Psoas muscle (tissue), 7 donors: ENCODE measurements at regions not wholly inside any gene's neighbourhood (a gene's known extent, or its start where the extent isn't known, plus 50 kb on each side); places are given as distances from the start of the nearest gene placed in this dataset.

ENCODE experiments used
- ATAC-seq, 4 donors: fragments of 200-7000 bp; cut with Tn5 transposase; one replicate each; pipeline ENCODE4 v1.9.1; 2020; ENCODE audit warnings: moderate library complexity in 3 of 4, mild to moderate bottlenecking in 2 of 4
- DNase-seq, 2 donors: peaks; one replicate each; pipeline ENCODE4 v3.0.0-alpha.2; 2020
- H3K27ac ChIP-seq: fragments of 200-600 bp; one replicate; pipeline ENCODE4 v1.8.0; 2022
- H3K27me3 ChIP-seq, 3 donors: fragments of 200-600 bp in 1 of 3; one replicate each; pipeline versions ENCODE4 v1.6.1 to v1.8.0; 2013 to 2022; ENCODE audit warnings: low read length in 2 of 3, mild to moderate bottlenecking in 2 of 3, moderate library complexity in 1 of 3; ENCODE audit not compliant: insufficient read depth in 3 of 3
- H3K36me3 ChIP-seq, 2 donors: fragments of 200-600 bp in 1 of 2; one replicate each; pipeline versions ENCODE4 v1.6.1 to v1.8.0; 2013 to 2022; ENCODE audit warnings: low read depth in 1 of 2, mild to moderate bottlenecking in 1 of 2, moderate library complexity in 1 of 2; ENCODE audit not compliant: insufficient read depth in 1 of 2
- H3K4me1 ChIP-seq: fragments of 200-600 bp; one replicate; pipeline ENCODE4 v1.8.0; 2022
- H3K4me3 ChIP-seq: fragments of 200-600 bp; one replicate; pipeline ENCODE4 v1.8.0; 2022; ENCODE audit warnings: mild to moderate bottlenecking
- H3K9me3 ChIP-seq: fragments of 200-600 bp; one replicate; pipeline ENCODE4 v1.8.0; 2022
- WGBS, 3 donors: extraction: QIAGEN DNeasy Blood & Tissue Kit; methylation state at CpG; one replicate each; pipeline versions ENCODE4 v1.1.6 to v1.1.7; 2013; 5-methylcytosine and 5-hydroxymethylcytosine counted together
- intact Hi-C, 2 donors: fragments of 100-400 bp; cut with DNase I; formaldehyde crosslinking; loops; one replicate each; pipeline versions ENCODE4 v1.11.0 to v1.14.2; 2022
- TF ChIP-seq, protein P1 (sequence below): fragments of 200-600 bp; IDR thresholded peaks from one replicate; pipeline ENCODE4 v1.8.0; 2022; ENCODE audit warnings: antibody characterized with exemption
- donor health status: healthy with polysubstance abuse.
- donor health status: DM: no; HTN: no; CAD: no; lungs with moderate emphysema.
- donor health status: Bipolar disorder and iron deficiency.
- donor health status: healthy.
- donor health status: DM: yes; HTN: yes; CAD: no.
- donor health status: DM: no; HTN: no; CAD: no.
- donor health status: DM: yes; HTN: yes; CAD: no.

DNA sequence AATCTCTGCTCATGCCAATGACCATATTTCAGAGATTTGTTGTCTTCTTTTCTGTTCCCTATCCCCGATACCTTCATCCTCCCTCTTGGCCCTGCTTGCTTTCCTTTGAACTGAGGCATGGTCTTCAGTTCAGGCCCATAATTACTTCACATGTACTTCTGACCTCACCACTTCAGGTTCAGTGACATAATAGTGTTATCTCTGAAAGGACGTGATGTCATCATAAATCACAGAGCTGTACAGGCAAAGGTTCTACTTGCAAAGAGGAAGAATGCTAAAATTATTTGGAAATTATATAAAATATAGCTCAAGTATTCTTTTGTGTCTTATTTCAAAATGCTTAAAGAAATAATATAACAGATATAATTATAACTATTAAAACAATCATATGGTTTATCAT, 230.3 kb upstream of the ESRRG start:
- TF ChIP-seq, protein P1, sequence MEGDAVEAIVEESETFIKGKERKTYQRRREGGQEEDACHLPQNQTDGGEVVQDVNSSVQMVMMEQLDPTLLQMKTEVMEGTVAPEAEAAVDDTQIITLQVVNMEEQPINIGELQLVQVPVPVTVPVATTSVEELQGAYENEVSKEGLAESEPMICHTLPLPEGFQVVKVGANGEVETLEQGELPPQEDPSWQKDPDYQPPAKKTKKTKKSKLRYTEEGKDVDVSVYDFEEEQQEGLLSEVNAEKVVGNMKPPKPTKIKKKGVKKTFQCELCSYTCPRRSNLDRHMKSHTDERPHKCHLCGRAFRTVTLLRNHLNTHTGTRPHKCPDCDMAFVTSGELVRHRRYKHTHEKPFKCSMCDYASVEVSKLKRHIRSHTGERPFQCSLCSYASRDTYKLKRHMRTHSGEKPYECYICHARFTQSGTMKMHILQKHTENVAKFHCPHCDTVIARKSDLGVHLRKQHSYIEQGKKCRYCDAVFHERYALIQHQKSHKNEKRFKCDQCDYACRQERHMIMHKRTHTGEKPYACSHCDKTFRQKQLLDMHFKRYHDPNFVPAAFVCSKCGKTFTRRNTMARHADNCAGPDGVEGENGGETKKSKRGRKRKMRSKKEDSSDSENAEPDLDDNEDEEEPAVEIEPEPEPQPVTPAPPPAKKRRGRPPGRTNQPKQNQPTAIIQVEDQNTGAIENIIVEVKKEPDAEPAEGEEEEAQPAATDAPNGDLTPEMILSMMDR, result no peak
- no peaks in the 10 kb centered on the region for H3K9me3 ChIP-seq
- H3K36me3 ChIP-seq, result no peaks in the 10 kb centered on the region
- ATAC-seq (no peak), DNase-seq (no peak)
- intact Hi-C loops, result no loop called here
- 88 to 93% (median 92%) methylated on average over 2 of the region's 2 CpGs for WGBS, 3 donors
- H3K27ac ChIP-seq, result no peak overlapping the region
- H3K27me3 ChIP-seq, result no peaks in the 10 kb centered on the region
- H3K4me1 ChIP-seq, result no peaks in the 10 kb centered on the region
- no peak overlapping the region for H3K4me3 ChIP-seq

DNA sequence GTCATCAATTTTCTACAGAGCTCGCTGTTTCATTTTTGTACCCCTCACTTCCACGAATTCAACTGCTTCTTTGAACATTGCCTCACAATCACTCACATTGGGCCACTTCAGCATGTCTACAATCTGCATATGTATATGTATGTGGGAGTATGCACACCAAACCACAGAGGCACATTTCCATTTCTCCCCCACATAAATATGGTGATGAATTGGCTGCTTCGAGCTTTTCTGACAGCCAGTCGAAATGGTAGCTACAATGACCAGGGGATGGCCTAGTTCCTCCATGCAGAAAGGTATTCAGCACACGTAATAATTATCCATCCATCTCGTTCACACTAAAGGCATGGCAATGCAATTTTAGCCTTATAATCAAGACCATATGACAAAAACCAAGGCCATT, 229.6 kb upstream of the ESRRG start:
- Histone ChIP-seq H3K9me3 (no peaks in the 10 kb centered on the region), H3K27ac (no peak overlapping the region), H3K36me3 (no peaks in the 10 kb centered on the region), H3K4me3 (no peak overlapping the region), H3K4me1 (no peaks in the 10 kb centered on the region), H3K27me3 (no peaks in the 10 kb centered on the region)
- no peak for DNase-seq
- intact Hi-C loops, result no loop called here
- ATAC-seq, result no peak
- 87 to 94% (median 92%) methylated on average over 6 of the region's 6 CpGs for WGBS, 3 donors
- TF ChIP-seq, protein P1, result no peak

DNA sequence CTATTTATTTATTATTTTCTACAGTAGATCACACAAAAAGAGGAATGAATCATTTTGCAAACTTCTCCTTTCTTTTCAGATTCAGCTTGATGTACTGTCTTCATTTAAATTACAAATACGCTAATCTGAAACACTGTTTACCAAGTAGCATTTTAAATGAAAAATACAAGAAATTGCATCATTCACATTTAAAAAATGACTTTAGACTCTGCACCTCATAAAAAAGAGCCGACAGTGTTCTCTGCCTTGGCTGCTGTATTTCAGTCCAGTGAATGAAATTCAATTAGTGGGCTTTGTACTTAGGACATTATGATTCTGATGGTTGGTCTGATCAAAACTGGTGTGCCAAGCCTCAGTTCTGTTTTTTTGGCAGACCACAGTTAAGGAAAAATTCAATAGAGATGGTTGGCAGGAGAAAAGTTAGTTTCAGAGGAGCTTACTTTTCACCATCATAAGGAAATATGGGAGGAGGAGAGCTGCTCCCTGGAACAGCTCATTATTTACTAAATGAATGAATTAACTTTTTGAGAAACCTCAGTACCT, 222.4 kb upstream of the ESRRG start:
- DNase-seq (no peak), ATAC-seq (no peak)
- 57 to 72% (median 69%) methylated on average over 2 of the region's 2 CpGs for WGBS, 3 donors
- no peak overlapping the region for H3K27ac ChIP-seq
- no peaks in the 10 kb centered on the region for H3K27me3 ChIP-seq
- H3K4me3 ChIP-seq, result no peak overlapping the region
- H3K9me3 ChIP-seq, result no peaks in the 10 kb centered on the region
- TF ChIP-seq, protein P1, result no peak
- no peaks in the 10 kb centered on the region for H3K36me3 ChIP-seq
- no peaks in the 10 kb centered on the region for H3K4me1 ChIP-seq
- intact Hi-C loops, result no loop called here

DNA sequence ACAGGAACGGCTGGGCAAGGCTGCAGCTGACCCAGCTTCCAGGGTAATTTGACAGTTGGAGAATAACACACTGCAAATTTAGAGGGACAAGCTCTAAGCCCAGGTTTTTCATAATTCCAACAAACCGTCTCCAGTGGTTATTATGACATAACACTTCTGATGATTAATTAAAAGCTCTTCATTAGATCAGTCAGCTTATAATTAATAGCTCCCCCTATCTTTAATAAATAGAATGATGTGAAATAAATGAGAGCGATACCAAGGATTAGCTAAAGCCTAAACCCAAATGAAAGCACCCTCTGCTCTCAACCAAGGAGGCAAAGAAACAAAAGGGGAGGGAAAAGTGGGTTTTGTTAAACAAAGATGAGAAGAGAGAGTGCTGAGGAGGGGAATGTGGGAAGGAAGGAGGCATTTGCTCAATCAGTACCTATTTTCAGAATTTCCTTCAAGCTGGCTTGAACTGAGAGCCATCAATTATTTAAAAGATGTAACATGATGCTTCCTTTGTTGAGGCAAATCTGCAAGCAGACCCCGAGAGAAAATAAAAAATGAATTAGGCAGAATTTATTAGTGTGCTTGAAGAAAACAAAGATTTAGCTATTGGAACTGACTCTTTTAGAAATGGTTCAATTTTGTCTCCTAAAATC, 221.8 kb upstream of the ESRRG start:
- Histone ChIP-seq H3K36me3 (no peaks in the 10 kb centered on the region), H3K27ac (no peak overlapping the region), H3K4me3 (no peak overlapping the region), H3K4me1 (no peaks in the 10 kb centered on the region), H3K9me3 (no peaks in the 10 kb centered on the region), H3K27me3 (no peaks in the 10 kb centered on the region)
- intact Hi-C loops, result no loop called here
- WGBS, 3 donors, result 56 to 68% (median 57%) methylated on average over 4 of the region's 4 CpGs
- DNase-seq (no peak), ATAC-seq (no peak)
- TF ChIP-seq, protein P1, result no peak

- H3K9me3 ChIP-seq, result no peaks in the 10 kb centered on the region
- H3K36me3 ChIP-seq, result no peaks in the 10 kb centered on the region
- ATAC-seq (no peak), DNase-seq (no peak)
- WGBS, 3 donors, result 38 to 57% (median 52%) methylated on average over 1 of the region's 1 CpG
- no peak overlapping the region for H3K4me3 ChIP-seq
- no peaks in the 10 kb centered on the region for H3K4me1 ChIP-seq
- H3K27ac ChIP-seq, result no peak overlapping the region
- TF ChIP-seq, protein P1, result no peak
- H3K27me3 ChIP-seq, result no peaks in the 10 kb centered on the region
- intact Hi-C loops, result no loop called here
Observed at GRCh38 chr1:216937491-216937890, 214.3 kb upstream of the ESRRG start.
